HG03025 (cell line): ENCODE measurements at regions not wholly inside any gene's neighbourhood (a gene's known extent, or its start where the extent isn't known, plus 50 kb on each side); places are given as distances from the start of the nearest gene placed in this dataset.

Source experiments
- ATAC-seq: cut with Tn5 transposase; IDR thresholded peaks from one replicate; pipeline ENCODE4 v1.9.1; 2021; ENCODE audit warnings: mild to moderate bottlenecking, moderate library complexity; ENCODE audit not compliant: unreplicated experiment, low FRiP score

- no peak for ATAC-seq
These were observed 445.8 kb upstream of the CITED2 start for GRCh38 chr6:139820210-139820609.

DNA sequence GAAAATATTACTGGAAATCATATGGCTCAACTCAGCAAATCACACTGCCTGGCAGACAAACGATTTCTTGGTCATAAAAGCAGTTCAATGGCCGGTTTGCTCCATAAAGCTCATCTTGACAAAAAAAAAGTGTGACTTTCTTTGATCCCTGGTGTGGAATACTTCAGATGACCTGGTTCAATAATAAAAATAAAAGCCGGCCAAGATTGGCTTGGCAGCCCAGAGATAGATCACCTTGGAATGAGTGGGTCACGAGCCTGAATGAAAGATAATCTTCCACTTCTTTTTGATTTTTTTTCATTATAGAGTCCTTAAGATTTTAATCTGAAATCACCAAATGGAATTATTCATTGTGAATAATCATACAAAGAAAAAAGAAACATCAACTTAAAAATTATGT lies 445.3 kb upstream of the CITED2 start:
- ATAC-seq: no peak

DNA sequence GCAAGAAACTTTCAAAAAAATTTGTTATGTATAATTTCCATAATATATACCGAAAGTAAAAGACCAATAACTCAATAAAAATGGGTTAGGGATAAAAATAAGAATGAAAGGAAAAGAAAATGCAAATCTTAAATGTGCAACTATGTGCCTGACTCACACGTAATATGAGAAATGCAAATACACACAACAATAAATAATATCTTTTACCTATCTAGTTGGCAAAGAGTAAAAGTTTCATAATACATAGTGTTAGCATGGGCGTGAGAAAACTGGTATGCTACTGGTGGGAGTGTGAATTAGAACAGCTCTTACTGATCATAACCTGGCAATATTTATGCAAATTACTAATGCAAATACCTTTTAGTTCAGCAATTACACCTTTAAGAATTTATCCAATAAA lies 438.5 kb upstream of the CITED2 start:
- ATAC-seq: no peak

- no peak for ATAC-seq
These were observed 427.3 kb upstream of the CITED2 start for GRCh38 chr6:139801571-139802321.

DNA sequence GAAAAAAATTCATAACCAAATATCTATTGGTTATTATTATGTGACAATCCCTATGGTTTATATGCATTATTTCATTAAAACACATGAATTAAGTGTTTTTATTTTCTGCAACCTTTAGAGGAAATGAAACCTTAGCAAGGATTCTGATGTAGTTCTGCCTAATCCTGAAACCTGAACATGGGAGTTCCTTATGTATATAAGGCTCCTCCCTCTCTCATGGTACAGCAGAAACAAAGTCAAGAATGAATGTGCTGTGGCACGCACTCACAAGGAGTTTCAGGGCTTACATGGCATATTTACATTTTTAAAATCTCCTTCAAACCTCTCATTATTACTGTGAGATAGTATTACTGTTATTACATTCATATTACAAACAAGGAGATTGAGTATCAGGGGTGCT lies 426.4 kb upstream of the CITED2 start:
- ATAC-seq: no peak

- ATAC-seq: no peak
These were observed 416.1 kb upstream of the CITED2 start for GRCh38 chr6:139790527-139790926.

DNA sequence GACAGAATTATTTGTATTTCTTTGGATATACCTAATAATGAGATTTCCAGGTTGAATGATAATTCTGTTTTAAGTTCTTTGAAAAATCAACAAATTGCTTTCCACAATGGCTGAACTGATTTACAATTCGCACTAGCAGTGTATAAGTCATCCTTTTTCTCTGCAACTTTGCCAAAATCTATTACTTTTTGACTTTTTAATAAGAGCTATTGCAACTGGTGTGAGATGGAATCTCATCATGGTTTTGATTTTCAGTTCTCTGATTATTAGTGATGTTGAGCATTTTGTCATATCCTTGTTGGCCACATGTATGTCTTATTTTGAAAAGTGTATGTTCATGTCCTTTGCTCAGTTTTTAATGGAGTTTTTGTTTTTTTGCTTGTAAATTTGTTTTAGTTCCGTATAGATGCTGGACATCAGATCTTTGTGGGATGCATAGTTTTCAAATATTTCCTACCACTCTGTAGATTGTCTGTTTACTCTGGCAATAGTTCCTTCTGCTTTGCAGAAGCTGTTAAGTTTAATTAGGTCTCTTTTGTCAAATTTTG lies 409.8 kb upstream of the CITED2 start:
- no peak for ATAC-seq

DNA sequence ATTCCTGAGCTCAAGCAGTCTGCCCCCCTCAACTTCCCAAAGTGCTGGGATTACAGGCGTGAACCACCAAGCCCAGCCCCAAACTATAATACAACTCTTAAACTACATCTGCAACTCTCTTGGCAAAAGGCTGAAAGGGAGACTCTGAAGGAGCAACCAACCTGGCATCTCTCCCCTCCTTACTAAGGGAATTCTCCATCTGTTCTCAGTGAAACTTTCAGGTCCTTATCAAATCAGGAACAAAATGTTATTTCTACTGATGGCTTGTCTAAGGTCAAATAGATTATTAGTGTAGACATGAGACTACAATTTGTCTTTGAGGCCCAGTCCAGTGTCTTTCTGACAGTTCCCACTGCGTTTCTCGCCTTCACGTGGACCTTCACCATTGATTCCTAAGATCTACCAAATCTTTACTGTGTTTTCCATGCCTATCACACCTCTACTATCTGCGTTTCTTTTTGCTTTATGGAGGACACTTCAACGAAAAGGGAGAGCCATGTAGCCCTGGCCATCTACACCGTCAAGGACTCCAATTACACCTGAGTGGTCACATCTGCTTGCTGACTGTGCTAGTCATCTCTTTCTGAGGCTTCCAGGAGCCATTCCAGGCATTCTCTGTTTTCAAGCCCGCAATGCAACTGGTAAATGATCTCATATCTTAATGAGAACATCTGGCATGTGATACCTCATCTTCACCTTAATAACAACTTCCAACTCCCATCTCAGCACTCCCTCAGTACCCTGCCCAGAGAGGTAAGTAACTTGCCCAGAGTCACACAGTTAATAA lies 405.7 kb upstream of the CITED2 start:
- no peak for ATAC-seq

DNA sequence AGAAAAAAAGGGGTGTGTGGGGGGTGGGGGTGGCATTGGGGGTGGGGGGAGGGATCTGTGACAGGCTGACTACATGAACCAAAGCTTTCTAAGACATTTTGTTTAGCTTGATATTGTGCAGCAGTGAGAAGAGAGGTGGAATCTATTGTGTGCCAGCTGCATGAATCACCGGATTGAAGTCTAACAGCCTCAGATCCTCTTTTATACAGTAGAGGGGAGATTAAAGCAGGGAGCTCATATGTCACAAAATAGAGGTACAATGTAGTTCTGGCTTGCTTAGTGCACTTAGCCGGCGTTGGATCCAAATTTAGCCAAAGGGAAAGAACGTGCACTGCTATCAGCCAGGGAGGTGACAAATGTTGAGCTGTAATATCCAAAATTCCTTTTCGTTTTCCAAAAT lies 404.2 kb upstream of the CITED2 start:
- no peak for ATAC-seq

GRCh38 chr6:139778106-139778505 lies 403.7 kb upstream of the CITED2 start:
- ATAC-seq: no peak

GRCh38 chr6:139777202-139777970 lies 402.9 kb upstream of the CITED2 start:
- no peak for ATAC-seq

- no peak for ATAC-seq
These were observed 401.6 kb upstream of the CITED2 start for GRCh38 chr6:139776041-139776440.

DNA sequence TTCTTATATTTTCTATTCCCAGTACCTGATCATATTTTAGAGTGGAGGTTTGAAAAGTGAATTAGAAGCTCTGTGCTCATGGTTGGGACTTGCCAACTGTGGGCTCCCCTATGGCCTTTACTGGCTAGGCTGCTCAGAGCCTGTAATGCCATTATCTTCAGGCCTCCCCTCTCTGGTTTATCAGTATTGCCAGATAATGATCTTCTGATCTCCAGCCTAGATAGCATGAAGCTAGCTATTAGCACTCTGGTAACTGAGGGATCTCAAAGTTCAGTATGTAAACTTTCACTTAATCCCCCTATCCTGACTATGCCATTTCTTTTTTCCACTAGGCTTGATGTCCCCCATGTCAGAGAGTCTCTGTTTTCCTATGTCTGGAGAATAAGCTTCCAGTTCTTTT lies 393.7 kb upstream of the CITED2 start:
- ATAC-seq: no peak

DNA sequence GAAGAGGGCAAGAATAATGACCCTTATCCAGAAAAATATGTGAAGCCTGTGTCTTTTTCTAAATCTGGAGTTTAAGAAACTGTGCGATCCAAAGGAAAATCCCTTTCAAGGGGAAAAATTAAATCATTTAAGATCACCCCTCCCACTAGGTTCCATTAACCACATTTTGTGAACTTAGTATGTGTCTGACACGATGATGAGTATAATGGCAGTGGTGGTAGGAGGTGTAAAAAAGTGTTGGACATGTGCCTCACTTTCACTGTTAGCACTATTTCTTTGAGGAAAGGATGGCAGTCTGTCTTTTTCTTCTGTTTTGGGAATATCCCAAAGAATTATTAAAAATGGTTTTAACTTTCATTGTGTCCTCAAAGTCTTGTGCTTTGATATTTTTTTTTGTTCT lies 392.3 kb upstream of the CITED2 start:
- no peak for ATAC-seq

GRCh38 chr6:139765825-139766285 lies 391.4 kb upstream of the CITED2 start:
- ATAC-seq: no peak

- ATAC-seq: peak; percentile 78
These were observed 390.1 kb upstream of the CITED2 start for GRCh38 chr6:139764498-139764986.

DNA sequence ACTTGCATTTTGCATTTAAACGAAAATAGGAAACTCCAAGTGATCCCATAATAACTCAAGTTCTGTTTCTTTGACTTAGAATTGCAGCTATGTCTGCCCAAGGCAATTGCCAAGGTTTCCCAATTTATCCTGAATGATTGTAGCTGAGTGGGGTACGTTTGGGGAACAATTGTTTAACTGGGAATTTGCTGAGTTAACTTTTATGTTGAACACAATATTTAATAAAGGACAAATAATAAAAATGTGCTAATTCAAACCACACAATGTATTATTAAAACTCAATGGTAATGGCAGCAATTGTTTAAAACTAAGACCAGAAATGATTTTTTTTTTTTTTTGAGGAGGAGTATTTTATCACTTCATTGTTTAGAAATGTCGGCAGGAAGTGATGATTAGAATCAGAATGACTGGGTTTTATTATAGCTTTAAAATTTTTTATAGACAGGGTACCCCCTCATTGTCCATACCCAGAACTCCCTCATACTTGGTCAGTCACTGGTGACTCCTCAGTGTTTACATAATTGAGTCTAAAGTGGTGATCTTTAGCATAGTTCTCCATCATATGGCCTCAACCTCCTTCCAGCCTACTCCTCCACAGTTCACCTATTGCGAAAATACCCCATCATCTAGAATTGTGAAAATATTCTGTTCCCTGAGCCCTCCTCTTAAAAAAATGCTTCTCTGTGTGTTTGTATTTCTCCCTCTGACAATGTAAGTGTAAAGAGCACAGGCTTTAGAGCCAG lies 389.2 kb upstream of the CITED2 start:
- no peak for ATAC-seq

DNA sequence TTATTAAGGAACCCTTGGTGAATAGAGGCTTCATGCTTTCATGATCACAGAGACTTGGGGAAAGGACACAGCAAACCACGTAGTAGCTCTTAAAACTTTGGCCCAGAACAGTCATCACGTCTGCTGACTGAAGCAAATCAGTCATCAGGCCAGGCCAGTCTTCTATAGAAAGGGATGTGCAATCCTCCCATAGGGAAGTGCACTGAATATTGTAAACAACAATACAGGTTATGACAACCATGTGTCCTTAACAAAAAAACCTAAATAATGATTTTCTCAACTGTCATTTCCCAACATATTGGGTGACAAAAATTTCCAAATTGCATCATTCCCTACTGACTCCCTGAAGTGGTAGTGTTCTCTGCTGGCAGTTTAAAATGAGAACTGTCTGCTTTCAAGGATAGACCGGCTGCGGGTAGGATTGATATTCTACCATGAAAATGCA lies 388.2 kb upstream of the CITED2 start:
- ATAC-seq: no peak

DNA sequence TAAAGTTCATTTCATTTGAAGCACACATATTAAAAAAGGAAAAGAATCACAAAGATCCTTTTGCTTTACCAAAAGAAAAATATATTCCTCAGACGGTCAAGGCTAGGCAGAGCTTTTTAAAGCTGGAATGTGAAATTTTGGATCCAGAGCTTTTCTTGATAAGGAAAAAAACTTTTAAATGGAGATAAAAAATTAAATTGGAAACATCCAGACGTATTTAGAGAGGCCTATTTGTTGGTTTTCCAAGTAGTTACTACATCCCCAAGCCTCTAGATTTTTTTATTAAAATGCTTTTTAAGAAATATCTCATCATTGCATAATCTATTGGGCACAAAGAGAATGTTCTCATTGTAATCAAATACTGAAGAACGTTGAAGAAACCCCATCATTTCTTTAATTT lies 385.7 kb upstream of the CITED2 start:
- ATAC-seq: no peak

- ATAC-seq: no peak
These were observed 384.6 kb upstream of the CITED2 start for GRCh38 chr6:139759086-139759485.
